A549 (cell line): ENCODE measurements at regions not wholly inside any gene's neighbourhood (a gene's known extent, or its start where the extent isn't known, plus 50 kb on each side); places are given as distances from the start of the nearest gene placed in this dataset.

Source experiments
- ATAC-seq, 2 experiments: fragments of 200-7000 bp in 1 of 2; fragments of >200 bp in 1 of 2; cut with Nextera tagmentation in 1 of 2; cut with Tn5 transposase in 1 of 2; 3 replicates each; pipeline versions ENCODE4 v1.8.0 to v1.9.1; 2018 to 2020; ENCODE audit warnings: mild to moderate bottlenecking in 1 of 2, moderate library complexity in 1 of 2
- CTCF ChIA-PET: fragments of 300-600 bp; sonication (Branson Sonifier 250); formaldehyde crosslinking; extraction: SDS; loops from one replicate; lab custom pipeline; 2021; ENCODE audit warnings: antibody characterized with exemption, inconsistent platforms; lab: Yijun Ruan, JAX
- POLR2A ChIA-PET: fragments of 350-600 bp; formaldehyde crosslinking; extraction: SDS; loops from one replicate; lab custom pipeline; 2021; ENCODE audit warnings: antibody characterized with exemption, inconsistent platforms; lab: Yijun Ruan, JAX
- DNase-seq, 2 experiments: peaks; one replicate each; pipeline versions ENCODE4 v3.0.0 to v3.0.0-alpha.2; 2011 to 2016; ENCODE audit warnings: low read depth in 1 of 2, low spot score in 1 of 2
- FAIRE-seq: peaks from 2 replicates; lab custom pipeline; 2011; peaks lifted over from hg19 to GRCh38; lab: Jason Lieb, UNC
- H3K27ac ChIP-seq, 2 experiments: fragments of >200 bp; sonication (Bioruptor Twin); formaldehyde crosslinking; 3 replicates each; pipeline ENCODE4 v1.5.1; 2016 to 2017
- H3K4me1 ChIP-seq: fragments of >200 bp; sonication (Bioruptor Twin); formaldehyde crosslinking; 3 replicates; pipeline ENCODE4 v1.6.1; 2016
- H3K4me2 ChIP-seq: fragments of >200 bp; sonication (Bioruptor Twin); formaldehyde crosslinking; 3 replicates; pipeline ENCODE4 v1.6.1; 2016
- H3K4me3 ChIP-seq: fragments of >200 bp; sonication (Bioruptor Twin); formaldehyde crosslinking; 3 replicates; pipeline ENCODE4 v1.5.1; 2016
- H3K9me3 ChIP-seq: fragments of >200 bp; sonication (Bioruptor Twin); formaldehyde crosslinking; 3 replicates; pipeline ENCODE4 v1.6.1; 2016
- CHD4 ChIP-seq: fragments of 200-600 bp; sonication (generic); IDR thresholded peaks from 2 replicates; pipeline ENCODE4 v1.6.1; 2016; ENCODE audit warnings: antibody characterized with exemption, mild to moderate bottlenecking, borderline replicate concordance
- E2F6 ChIP-seq: IDR thresholded peaks from 2 replicates; pipeline ENCODE4 v1.6.1; 2012; ENCODE audit warnings: low read depth, borderline replicate concordance
- ELK1 ChIP-seq: fragments of 150-350 bp; IDR thresholded peaks from 2 replicates; pipeline ENCODE4 v1.6.1; 2014; ENCODE audit warnings: low read depth, mild to moderate bottlenecking, low read length
- ESRRA ChIP-seq: fragments of 150-350 bp; IDR thresholded peaks from 2 replicates; pipeline ENCODE4 v1.6.1; 2014; ENCODE audit warnings: mild to moderate bottlenecking, low read length, borderline replicate concordance
- FOSB ChIP-seq: fragments of 250-450 bp; sonication (Bioruptor Pico); IDR thresholded peaks from 2 replicates; pipeline ENCODE4 v1.5.0; 2020; ENCODE audit warnings: mild to moderate bottlenecking, moderate library complexity
- GATA3 ChIP-seq: IDR thresholded peaks from 2 replicates; pipeline ENCODE4 v1.6.1; 2012; ENCODE audit warnings: borderline replicate concordance
- HES2 ChIP-seq: fragments of >200 bp; sonication (Bioruptor Twin); formaldehyde crosslinking; IDR thresholded peaks from 2 replicates; pipeline ENCODE4 v1.6.1; 2016
- HOXB5 ChIP-seq: fragments of 250-450 bp; sonication (Bioruptor Pico); IDR thresholded peaks from 2 replicates; pipeline ENCODE4 v1.5.0; 2020; ENCODE audit warnings: mild to moderate bottlenecking, moderate library complexity
- JUNB ChIP-seq: fragments of >200 bp; sonication (Bioruptor Twin); formaldehyde crosslinking; IDR thresholded peaks from 2 replicates; pipeline ENCODE4 v1.6.1; 2016
- KDM5A ChIP-seq: fragments of 200-600 bp; sonication (generic); IDR thresholded peaks from 2 replicates; pipeline ENCODE4 v1.6.1; 2016; ENCODE audit warnings: antibody characterized with exemption, mild to moderate bottlenecking
- MYC ChIP-seq: IDR thresholded peaks from 2 replicates; pipeline ENCODE4 v1.6.1; 2012; ENCODE audit warnings: mild to moderate bottlenecking, inconsistent platforms, low read length, improper control_type of control experiment, borderline replicate concordance
- NR3C1 ChIP-seq: fragments of >200 bp; sonication (Bioruptor Twin); formaldehyde crosslinking; IDR thresholded peaks from 3 replicates; pipeline ENCODE4 v1.6.1; 2017
- POLR2A ChIP-seq: IDR thresholded peaks from 2 replicates; pipeline ENCODE4 v1.6.1; 2012; ENCODE audit warnings: mild to moderate bottlenecking, low read length
- POLR2AphosphoS2 ChIP-seq: conservative IDR thresholded peaks from 2 replicates; pipeline ENCODE4 v1.6.1; 2012; ENCODE audit warnings: low read length, improper control_type of control experiment, inconsistent platforms
- RAD21 ChIP-seq, 2 experiments: fragments of >200 bp in 1 of 2; sonication (Bioruptor Twin) in 1 of 2; formaldehyde crosslinking in 1 of 2; IDR thresholded peaks in 1 of 2; conservative IDR thresholded peaks in 1 of 2; 2 replicates in 1 of 2; 3 replicates in 1 of 2; pipeline ENCODE4 v1.6.1; 2012 to 2018; ENCODE audit warnings: inconsistent platforms in 1 of 2
- RARB ChIP-seq: fragments of 250-450 bp; sonication (Bioruptor Pico); IDR thresholded peaks from 2 replicates; pipeline ENCODE4 v1.8.0; 2021; ENCODE audit warnings: mild to moderate bottlenecking, moderate library complexity
- REST ChIP-seq: fragments of 200-600 bp; sonication (generic); IDR thresholded peaks from 2 replicates; pipeline ENCODE4 v1.6.1; 2016; ENCODE audit warnings: antibody characterized with exemption, mild to moderate bottlenecking, moderate library complexity
- RFX5 ChIP-seq: fragments of 450-650 bp; IDR thresholded peaks from 2 replicates; pipeline ENCODE4 v1.7.1; 2014; ENCODE audit warnings: antibody characterized with exemption, mild to moderate bottlenecking, moderate library complexity
- TP53 ChIP-seq: fragments of 250-450 bp; sonication (Bioruptor Pico); IDR thresholded peaks from 2 replicates; pipeline ENCODE4 v1.5.0; 2021; ENCODE audit warnings: mild to moderate bottlenecking, moderate library complexity
- ZNF302 ChIP-seq: fragments of 250-450 bp; sonication (Bioruptor Pico); IDR thresholded peaks from 2 replicates; pipeline ENCODE4 v1.9.0; 2021; ENCODE audit warnings: inconsistent platforms, mild to moderate bottlenecking, moderate library complexity
- WGBS: methylation state at CpG from one replicate; pipeline ENCODE4 v1.1.6; 2017; ENCODE audit errors: missing lambda C conversion rate; 5-methylcytosine and 5-hydroxymethylcytosine counted together

GRCh38 chr1:60872426-60873054 is 209.8 kb upstream of the NFIA start:
- no peak overlapping the region for H3K4me2 ChIP-seq
- FAIRE-seq (no peak), ATAC-seq (no peak), DNase-seq (no peak)
- no peaks in the 10 kb centered on the region for H3K9me3 ChIP-seq
- H3K4me3 ChIP-seq, result no peak overlapping the region
- TF ChIP-seq REST (no peak), RFX5 (no peak), ELK1 (no peak), KDM5A (no peak), HOXB5 (CRISPR knock-in tag) (no peak), HES2 (no peak), GATA3 (no peak), POLR2A (no peak), JUNB (no peak), E2F6 (no peak), MYC (no peak), POLR2AphosphoS2 (no peak), NR3C1 (no peak), ESRRA (no peak), TP53 (CRISPR knock-in tag) (no peak)
- no peaks in the 10 kb centered on the region for H3K4me1 ChIP-seq
- CTCF ChIA-PET, result no interaction called here
- H3K27ac ChIP-seq, result no peak overlapping the region
- 64% methylated on average over 8 of the region's 8 CpGs for WGBS
- POLR2A ChIA-PET, result no interaction called here

- CTCF ChIA-PET, result no interaction called here
- no peak for FAIRE-seq
- H3K27ac ChIP-seq, result no peak overlapping the region
These were observed 212.0 kb upstream of the NFIA start for GRCh38 chr1:60870269-60870865.

GRCh38 chr1:60868901-60869663 is 213.3 kb upstream of the NFIA start:
- ChIA-PET CTCF (interaction anchor here (0.7 kb wide), 1 partner anchor 138 kb away, joined by 4 read pairs; no protein-coding TSS in a partner anchor), POLR2A (no interaction called here)
- H3K27ac ChIP-seq, result no peak overlapping the region
- ATAC-seq, result no peak
- no peak for TF ChIP-seq MYC
- TF ChIP-seq ESRRA, result no peak
- no peak for TF ChIP-seq E2F6
- no peak for TF ChIP-seq JUNB
- TF ChIP-seq ZNF302 (CRISPR knock-in tag), result no peak
- no peak for TF ChIP-seq RAD21 (conservative IDR thresholded peaks at IDR 0.05 in 1 of 2, IDR thresholded peaks at IDR 0.05 in 1 of 2)
- no peak for TF ChIP-seq CHD4
- no peak for TF ChIP-seq FOSB (CRISPR knock-in tag)
- TF ChIP-seq RARB (CRISPR knock-in tag), result no peak
- 40% methylated on average over 2 of the region's 2 CpGs for WGBS
- DNase-seq, result no peak
- no peaks in the 10 kb centered on the region for H3K4me1 ChIP-seq
- H3K4me2 ChIP-seq, result no peak overlapping the region
- H3K4me3 ChIP-seq, result no peak overlapping the region
- no peaks in the 10 kb centered on the region for H3K9me3 ChIP-seq
- no peak for FAIRE-seq

More at GRCh38 chr1:60870269-60870865, 212.0 kb upstream of the NFIA start:
- no peak for ATAC-seq
- H3K4me3 ChIP-seq, result no peak overlapping the region
- no peaks in the 10 kb centered on the region for H3K9me3 ChIP-seq
- WGBS, result 62% methylated on average over 5 of the region's 5 CpGs
- no peaks in the 10 kb centered on the region for H3K4me1 ChIP-seq
- TF ChIP-seq FOSB (CRISPR knock-in tag) (no peak), GATA3 (no peak)
- DNase-seq, result no peak
- POLR2A ChIA-PET, result no interaction called here
- H3K4me2 ChIP-seq, result no peak overlapping the region
